ENCODE measurements at regions not wholly inside any gene's neighbourhood (a gene's known extent, or its start where the extent isn't known, plus 50 kb on each side); places are given as distances from the start of the nearest gene placed in this dataset.

DNA sequence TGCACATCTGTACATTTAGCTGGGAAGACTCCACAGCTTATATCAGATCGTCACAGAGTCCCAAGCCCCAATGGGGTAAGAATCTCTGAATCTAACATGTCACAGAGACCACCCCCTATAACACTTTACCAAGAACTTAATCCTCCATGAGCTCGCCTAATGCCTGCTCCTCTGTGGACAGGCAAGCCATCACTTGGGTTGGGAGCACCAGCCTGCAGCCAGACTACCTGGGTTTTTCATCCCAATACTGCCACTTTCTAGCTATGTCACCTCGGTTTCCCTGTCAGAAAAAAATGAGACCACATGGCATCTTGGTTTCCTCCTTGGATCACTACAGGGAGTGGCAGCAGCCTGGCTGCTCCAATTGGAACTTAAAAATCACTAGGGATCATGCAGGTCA, 277.9 kb upstream of the TLE3 start:
- TF ChIP-seq, protein P1, sequence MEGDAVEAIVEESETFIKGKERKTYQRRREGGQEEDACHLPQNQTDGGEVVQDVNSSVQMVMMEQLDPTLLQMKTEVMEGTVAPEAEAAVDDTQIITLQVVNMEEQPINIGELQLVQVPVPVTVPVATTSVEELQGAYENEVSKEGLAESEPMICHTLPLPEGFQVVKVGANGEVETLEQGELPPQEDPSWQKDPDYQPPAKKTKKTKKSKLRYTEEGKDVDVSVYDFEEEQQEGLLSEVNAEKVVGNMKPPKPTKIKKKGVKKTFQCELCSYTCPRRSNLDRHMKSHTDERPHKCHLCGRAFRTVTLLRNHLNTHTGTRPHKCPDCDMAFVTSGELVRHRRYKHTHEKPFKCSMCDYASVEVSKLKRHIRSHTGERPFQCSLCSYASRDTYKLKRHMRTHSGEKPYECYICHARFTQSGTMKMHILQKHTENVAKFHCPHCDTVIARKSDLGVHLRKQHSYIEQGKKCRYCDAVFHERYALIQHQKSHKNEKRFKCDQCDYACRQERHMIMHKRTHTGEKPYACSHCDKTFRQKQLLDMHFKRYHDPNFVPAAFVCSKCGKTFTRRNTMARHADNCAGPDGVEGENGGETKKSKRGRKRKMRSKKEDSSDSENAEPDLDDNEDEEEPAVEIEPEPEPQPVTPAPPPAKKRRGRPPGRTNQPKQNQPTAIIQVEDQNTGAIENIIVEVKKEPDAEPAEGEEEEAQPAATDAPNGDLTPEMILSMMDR (IDR thresholded peaks at IDR 0.05), result no peak
- TF ChIP-seq POLR2A (IDR thresholded peaks at IDR 0.05), result no peak
